H1 (cell line): ENCODE measurements at regions not wholly inside any gene's neighbourhood (a gene's known extent, or its start where the extent isn't known, plus 50 kb on each side); places are given as distances from the start of the nearest gene placed in this dataset.

Experiments
- BACH1 ChIP-seq: IDR thresholded peaks from 2 replicates; pipeline ENCODE4 v1.6.1; 2012; ENCODE audit warnings: low read length, improper control_type of control experiment
- BRCA1 ChIP-seq: IDR thresholded peaks from 2 replicates; pipeline ENCODE4 v1.6.1; 2012; ENCODE audit warnings: low read depth, low read length, improper control_type of control experiment
- CBX8 ChIP-seq: fragments of 300-800, 300-1000 bp; sonication (generic); IDR thresholded peaks from 2 replicates; pipeline ENCODE4 v1.7.1; 2016; ENCODE audit warnings: low read depth, low read length, borderline replicate concordance
- CHD7 ChIP-seq: fragments of 300-600 bp; sonication (generic); IDR thresholded peaks from 2 replicates; pipeline ENCODE4 v1.7.1; 2012; ENCODE audit warnings: low read length, moderate library complexity, mild to moderate bottlenecking, inconsistent platforms; ENCODE audit not compliant: insufficient replicate concordance
- MAX ChIP-seq: IDR thresholded peaks from 2 replicates; pipeline ENCODE4 v1.6.1; 2012; ENCODE audit warnings: inconsistent platforms
- SP4 ChIP-seq: IDR thresholded peaks from 2 replicates; pipeline ENCODE4 v1.6.1; 2012; ENCODE audit warnings: low read length, inconsistent platforms
- SRF ChIP-seq: IDR thresholded peaks from 2 replicates; pipeline ENCODE4 v1.6.1; 2011; ENCODE audit warnings: mild to moderate bottlenecking, low read depth, low read length, moderate library complexity
- SUZ12 ChIP-seq: fragments of 200-600 bp; sonication (generic); IDR thresholded peaks from 2 replicates; pipeline ENCODE4 v1.6.1; 2012; ENCODE audit warnings: mild to moderate bottlenecking, inconsistent platforms, low read length, moderate library complexity, mixed read lengths
- TCF12 ChIP-seq: IDR thresholded peaks from 2 replicates; pipeline ENCODE4 v1.6.1; 2011; ENCODE audit warnings: low read depth, mild to moderate bottlenecking, low read length
- TEAD4 ChIP-seq: IDR thresholded peaks from 2 replicates; pipeline ENCODE4 v1.6.1; 2012; ENCODE audit warnings: low read depth, low read length, inconsistent platforms, mixed read lengths

- no peak for TF ChIP-seq CHD7
- TF ChIP-seq SRF: no peak
- TF ChIP-seq BRCA1: no peak
- no peak for TF ChIP-seq BACH1
- TF ChIP-seq SP4: no peak
- TF ChIP-seq TEAD4: no peak
- no peak for TF ChIP-seq TCF12
- TF ChIP-seq SUZ12: no peak
- no peak for TF ChIP-seq CBX8
- TF ChIP-seq MAX: no peak
Observed at GRCh38 chr13:62292714-62293480, 877.2 kb upstream of the PCDH20 start (continued).
